Stromal cell of bone marrow (primary cell): ENCODE measurements at regions not wholly inside any gene's neighbourhood (a gene's known extent, or its start where the extent isn't known, plus 50 kb on each side); places are given as distances from the start of the nearest gene placed in this dataset.
"Not testable (repeated sequence)": the region's sequence is repeated elsewhere in the genome, so short reads cannot be mapped to it uniquely, and the experiment has no call there.

Source experiments
- DNase-seq: peaks from one replicate; pipeline ENCODE4 v3.0.0-alpha.2; 2012; ENCODE audit warnings: low read depth

- no peak for DNase-seq
These were observed 65.8 kb downstream of the SPIN4 start for GRCh38 chrX:63285375-63285774.

GRCh38 chrX:63284659-63285058, 66.5 kb downstream of the SPIN4 start:
- DNase-seq: no peak

GRCh38 chrX:63283348-63283747, 67.8 kb downstream of the SPIN4 start:
- no peak for DNase-seq

DNA sequence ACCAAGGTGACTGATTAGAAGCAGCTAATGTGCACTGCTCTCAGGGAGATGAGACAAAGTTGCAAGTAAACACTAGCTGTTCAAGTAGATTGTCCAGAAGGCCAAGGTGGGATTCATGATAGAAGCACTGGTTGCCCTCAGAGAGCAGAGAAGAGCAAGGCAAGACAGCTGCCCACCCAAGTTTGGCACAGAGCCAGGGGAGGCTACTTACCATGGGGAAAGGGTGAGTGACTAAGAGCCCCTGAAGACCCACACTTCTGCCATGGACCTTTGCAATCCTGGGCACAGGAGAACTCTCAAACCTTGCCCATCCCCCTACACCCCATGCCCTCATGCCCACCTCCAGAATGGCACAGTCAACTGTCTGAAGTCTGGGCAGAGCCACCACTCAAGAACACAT, 68.3 kb downstream of the SPIN4 start:
- no peak for DNase-seq

DNA sequence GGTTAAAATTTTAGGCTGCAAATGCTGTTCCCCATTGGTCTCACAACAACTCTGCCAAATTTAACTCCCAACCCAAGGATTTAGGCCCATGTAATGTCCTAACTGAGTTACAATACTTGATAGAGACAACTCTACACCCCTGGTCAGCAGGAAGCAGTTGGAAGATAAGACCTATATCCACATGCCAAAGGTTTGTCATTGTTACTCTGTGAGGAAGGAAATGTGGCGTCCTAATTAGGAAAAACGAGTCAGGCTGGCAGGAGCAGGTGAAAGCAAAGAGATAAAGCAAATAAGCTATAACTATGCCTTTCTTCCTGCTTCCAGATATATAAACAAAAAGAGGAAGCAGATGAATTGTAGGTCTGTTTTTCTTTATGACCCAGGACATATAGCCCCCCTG, 69.1 kb downstream of the SPIN4 start:
- no peak for DNase-seq

- DNase-seq: no peak
These were observed 69.7 kb downstream of the SPIN4 start for GRCh38 chrX:63281465-63281864.

DNA sequence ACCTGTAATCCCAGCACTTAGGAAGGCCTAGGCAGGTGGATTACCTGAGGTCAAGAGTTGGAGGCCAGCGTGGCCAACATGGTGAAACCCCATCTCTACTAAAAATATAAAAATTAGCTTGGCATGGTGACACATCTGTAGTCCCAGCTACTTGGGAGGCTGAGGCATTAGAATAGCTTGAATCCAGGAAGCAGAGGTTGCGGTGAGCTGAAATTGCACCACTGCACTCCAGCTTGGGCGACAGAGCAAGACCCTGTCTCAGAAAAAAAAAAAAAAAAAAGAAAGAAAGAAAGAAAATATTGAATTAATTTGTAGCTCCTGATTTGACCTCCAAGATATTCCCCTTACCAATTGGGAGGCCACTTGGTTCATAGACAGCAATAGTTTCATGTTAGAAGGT, 73.7 kb downstream of the SPIN4 start:
- not testable (repeated sequence) for DNase-seq

DNA sequence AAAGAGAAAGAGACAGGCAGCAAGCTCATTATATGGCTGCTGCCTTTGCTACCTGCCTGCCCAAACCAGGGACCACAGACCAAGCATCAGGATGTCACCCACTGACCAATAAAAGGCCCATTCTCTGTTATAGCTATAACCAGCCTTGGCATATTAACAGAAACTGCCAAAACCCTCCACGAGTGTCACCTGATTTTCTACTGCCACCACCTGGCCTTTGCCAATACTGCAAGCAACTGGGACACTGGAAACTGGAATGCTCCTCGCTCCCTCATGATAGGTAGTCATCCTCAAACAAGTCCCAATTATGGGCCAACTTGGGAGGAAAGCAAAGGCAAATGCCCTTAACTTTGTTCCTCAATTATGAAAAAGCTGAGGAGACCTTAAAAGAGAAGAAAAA, 76.0 kb downstream of the SPIN4 start:
- no peak for DNase-seq

- no peak for DNase-seq
These were observed 80.3 kb downstream of the SPIN4 start for GRCh38 chrX:63270873-63271272.

DNA sequence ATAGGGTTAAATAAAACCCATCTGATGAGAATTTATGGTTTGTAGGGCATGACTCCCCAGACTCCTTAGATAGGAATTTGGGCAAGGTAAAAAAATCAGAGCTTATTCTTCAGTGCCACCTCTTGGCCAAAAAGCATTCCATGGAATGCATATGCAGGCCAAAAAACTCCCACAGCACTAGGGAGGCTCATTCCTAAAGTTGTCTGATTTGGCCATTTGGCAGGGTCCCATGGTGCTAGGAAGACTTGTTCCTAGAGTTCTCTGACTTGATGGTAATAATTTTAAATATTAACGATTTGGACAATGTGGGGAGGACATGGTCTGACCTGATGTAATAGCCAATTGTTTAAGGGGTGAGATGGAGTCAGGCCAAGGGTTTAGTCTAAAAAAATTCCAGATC, 93.0 kb downstream of the SPIN4 start:
- DNase-seq: no peak

- DNase-seq: peak; percentile 64
These were observed 100.8 kb downstream of the SPIN4 start for GRCh38 chrX:63250253-63250868.

DNA sequence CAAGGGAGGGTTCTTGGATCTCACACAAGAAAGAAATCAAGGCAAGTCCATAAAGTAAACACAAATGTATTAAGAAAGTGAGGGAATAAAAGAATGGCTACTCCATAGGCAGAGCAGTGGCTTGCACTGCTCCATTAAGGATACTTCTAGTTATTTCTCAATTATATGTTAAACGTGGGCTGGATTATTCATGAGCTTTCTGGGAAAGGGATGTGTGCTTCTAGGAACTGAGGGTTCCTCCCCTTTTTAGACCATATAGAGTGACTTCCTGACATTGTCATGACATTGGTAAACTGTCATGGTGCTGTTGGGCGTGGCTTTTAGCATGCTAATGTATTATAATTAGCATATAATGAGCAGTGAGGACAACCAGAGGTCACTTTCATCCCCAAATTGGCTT, 108.4 kb downstream of the SPIN4 start:
- not testable (repeated sequence) for DNase-seq

- DNase-seq: not testable (repeated sequence)
These were observed 115.2 kb downstream of the SPIN4 start for GRCh38 chrX:63235963-63236362.

GRCh38 chrX:63233013-63233412, 118.1 kb downstream of the SPIN4 start:
- not testable (repeated sequence) for DNase-seq

DNA sequence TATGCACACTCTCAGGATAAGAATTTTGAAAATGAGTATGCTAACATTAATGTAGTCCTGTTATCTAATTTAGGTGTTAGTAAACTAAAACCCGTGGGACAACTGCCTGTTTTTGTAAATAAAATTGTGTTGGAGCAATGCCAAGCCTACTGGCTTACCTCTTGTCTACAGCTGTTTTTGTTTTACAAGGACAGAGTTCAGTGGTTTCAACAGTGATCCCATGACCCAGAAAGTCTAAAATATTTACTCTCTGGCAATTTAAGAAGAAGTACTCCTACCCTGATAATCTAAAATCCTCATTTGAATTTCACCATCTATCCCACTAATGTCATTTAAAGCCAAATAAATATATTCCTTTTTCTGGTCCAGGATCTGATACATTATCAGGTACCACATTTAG, 132.9 kb downstream of the SPIN4 start:
- DNase-seq: not testable (repeated sequence)

- not testable (repeated sequence) for DNase-seq
These were observed 133.6 kb downstream of the SPIN4 start for GRCh38 chrX:63217549-63217948.

- not testable (repeated sequence) for DNase-seq
These were observed 141.5 kb downstream of the SPIN4 start for GRCh38 chrX:63209645-63210044.

DNA sequence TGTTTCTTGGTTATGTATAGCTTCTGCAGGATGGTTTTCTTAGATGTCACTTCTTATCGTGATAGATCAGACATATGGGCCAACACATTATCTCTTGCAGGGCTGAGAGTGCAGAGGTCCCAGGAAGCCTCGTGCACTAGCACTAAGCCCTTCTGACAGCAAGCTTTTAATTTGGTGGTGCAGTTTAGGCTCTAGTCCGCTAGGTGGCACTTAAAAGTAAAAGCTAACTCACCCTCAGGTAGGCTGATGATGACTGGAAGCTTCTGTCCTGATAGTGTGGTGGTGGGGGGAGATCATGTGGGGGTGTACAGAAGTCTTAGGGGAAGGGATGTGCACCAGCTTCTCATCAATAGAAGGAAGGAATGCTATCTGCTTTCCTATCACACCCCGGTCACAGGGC, 142.0 kb downstream of the SPIN4 start:
- DNase-seq: not testable (repeated sequence)

DNA sequence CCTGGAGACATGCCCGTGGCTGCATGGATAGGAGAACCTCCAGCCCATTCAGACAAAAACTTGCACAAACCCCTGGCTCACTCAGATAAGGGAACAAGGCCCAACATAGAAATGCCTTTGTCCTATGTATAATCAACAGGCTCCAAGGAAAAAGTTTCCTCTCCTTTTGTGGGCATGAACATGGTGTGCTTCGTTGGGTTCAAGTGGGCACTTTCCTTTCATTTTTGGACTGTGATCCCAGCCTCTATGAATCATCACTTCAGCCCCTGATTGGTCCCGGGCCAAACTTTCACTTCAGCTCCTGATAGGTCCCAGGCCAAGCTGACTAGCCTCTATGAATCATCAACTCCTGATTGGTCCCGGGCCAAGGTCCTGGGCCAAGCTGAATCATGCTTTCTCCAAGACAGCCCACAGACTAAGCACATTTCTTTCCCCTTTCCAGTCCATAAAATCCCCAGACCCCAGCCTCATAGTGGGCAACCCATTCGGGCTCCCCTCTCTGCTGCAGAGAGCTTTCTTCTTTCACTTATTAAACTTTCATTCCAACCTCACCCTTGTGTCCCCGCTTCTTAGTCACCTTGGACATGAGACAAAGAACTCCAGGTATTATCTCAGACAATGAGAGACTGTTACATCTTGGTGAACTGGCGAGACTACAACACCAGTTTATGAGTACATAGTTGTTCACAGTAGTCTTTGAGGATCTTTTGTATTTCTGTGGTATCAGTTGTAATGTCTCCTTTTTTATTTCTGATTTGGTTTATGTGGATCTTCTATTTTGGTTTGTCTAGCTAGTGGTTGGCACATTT, 146.7 kb downstream of the SPIN4 start:
- DNase-seq: not testable (repeated sequence)

DNA sequence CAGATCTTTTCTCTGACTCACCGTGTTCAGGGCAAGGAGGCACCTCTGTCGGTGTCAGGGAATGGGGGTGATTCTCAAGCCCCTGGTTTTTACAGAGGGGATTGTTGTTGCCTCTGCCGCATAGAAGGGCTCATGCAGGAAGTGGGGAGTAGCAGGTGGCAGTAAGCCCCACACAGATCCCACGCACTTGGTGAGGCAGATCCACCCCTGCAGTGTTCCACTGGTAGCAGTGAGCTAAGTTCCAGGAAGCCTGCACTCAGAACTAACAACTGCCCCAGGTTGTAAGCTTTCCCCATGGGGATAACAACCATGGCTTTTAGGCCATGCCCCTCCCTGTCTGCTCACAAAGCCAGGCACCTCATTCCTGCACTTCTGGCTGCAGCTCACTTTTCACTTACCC, 149.1 kb downstream of the SPIN4 start:
- DNase-seq: not testable (repeated sequence)

GRCh38 chrX:63198693-63199092, 152.4 kb downstream of the SPIN4 start:
- not testable (repeated sequence) for DNase-seq

GRCh38 chrX:63192366-63193041, 158.6 kb downstream of the SPIN4 start:
- DNase-seq: not testable (repeated sequence)

DNA sequence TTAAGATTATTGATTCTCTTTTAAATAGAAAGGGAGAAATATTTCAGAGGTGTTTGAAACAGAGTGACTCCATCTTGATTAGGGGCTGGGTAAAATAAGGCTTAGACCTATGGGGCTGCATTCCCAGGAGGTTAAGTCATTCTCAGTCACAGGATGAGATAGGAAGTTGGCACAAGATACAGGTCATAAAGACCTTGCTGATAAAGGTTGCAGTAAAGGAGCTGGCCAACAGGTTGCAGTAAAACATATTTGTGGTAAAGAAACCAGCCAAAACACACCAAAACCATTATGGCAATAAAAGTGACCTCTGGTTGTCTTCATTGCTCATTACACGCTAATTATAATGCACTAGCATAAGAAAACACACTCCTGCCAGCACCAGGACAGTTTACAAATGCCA, 165.0 kb downstream of the SPIN4 start:
- no peak for DNase-seq
